ENCODE measurements at regions not wholly inside any gene's neighbourhood (a gene's known extent, or its start where the extent isn't known, plus 50 kb on each side); places are given as distances from the start of the nearest gene placed in this dataset.

- TF ChIP-seq CTCF (IDR thresholded peaks at IDR 0.05) = no peak
- TF ChIP-seq POLR2A (IDR thresholded peaks at IDR 0.05) = no peak
These were observed 70.7 kb upstream of the CCN6 start for GRCh38 chr6:111983193-111983592.

Data from heart left ventricle (tissue), 13 donors.